WI38 (cell line): ENCODE measurements at regions not wholly inside any gene's neighbourhood (a gene's known extent, or its start where the extent isn't known, plus 50 kb on each side); places are given as distances from the start of the nearest gene placed in this dataset.

Source experiments
- H3K4me3 ChIP-seq: 2 replicates; pipeline ENCODE4 v1.5.1; 2011; ENCODE audit warnings: low read depth, mild to moderate bottlenecking, control low read depth, low read length
- CTCF ChIP-seq: IDR thresholded peaks from 2 replicates; pipeline ENCODE4 v1.5.1; 2012; ENCODE audit warnings: low read depth, mild to moderate bottlenecking, control low read depth, low read length

- TF ChIP-seq CTCF: no peak
- H3K4me3 ChIP-seq: no peak overlapping the region
Measured at GRCh38 chr20:57967364-57967763, 257.5 kb upstream of the PMEPA1 start.

- TF ChIP-seq CTCF: no peak
- H3K4me3 ChIP-seq: no peak overlapping the region
Measured at GRCh38 chr20:57966620-57967019, 256.8 kb upstream of the PMEPA1 start.

- H3K4me3 ChIP-seq: no peak overlapping the region
- no peak for TF ChIP-seq CTCF
Measured at GRCh38 chr20:57965441-57965840, 255.6 kb upstream of the PMEPA1 start.

- no peak overlapping the region for H3K4me3 ChIP-seq
- no peak for TF ChIP-seq CTCF
Measured at GRCh38 chr20:57964011-57964862, 254.4 kb upstream of the PMEPA1 start.

GRCh38 chr20:57960803-57961575 lies 251.2 kb upstream of the PMEPA1 start:
- no peak for TF ChIP-seq CTCF
- no peak overlapping the region for H3K4me3 ChIP-seq

- TF ChIP-seq CTCF: no peak
- no peak overlapping the region for H3K4me3 ChIP-seq
Measured at GRCh38 chr20:57959589-57959988, 249.8 kb upstream of the PMEPA1 start.

GRCh38 chr20:57959018-57959417 lies 249.2 kb upstream of the PMEPA1 start:
- TF ChIP-seq CTCF: no peak
- H3K4me3 ChIP-seq: no peak overlapping the region
